ENCODE measurements at regions not wholly inside any gene's neighbourhood (a gene's known extent, or its start where the extent isn't known, plus 50 kb on each side); places are given as distances from the start of the nearest gene placed in this dataset.

- DNase-seq (ENCODE audit: low read depth), result no peak
Observed at GRCh38 chr3:72322264-72322976, 525.8 kb downstream of the SHQ1 start.

DNA sequence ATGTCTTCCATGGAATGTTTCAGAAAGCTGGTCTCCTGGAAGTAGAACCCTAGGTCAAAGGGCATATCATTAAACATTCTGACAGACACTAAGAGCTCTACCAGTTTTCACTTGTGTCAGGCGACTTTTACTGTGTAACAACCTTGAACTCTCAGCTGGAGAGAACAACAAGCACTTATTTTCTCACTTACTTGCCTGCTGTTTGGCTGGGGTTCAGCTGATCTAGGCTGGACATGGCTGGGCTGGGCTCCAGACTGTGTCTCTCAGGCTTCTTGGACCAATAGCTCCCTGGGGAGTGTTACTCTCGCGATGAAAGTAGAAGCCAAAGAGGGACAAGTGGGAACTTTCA is 527.3 kb downstream of the SHQ1 start:
- DNase-seq (ENCODE audit: low read depth), result no peak

GRCh38 chr3:72320095-72320954 is 527.9 kb downstream of the SHQ1 start:
- DNase-seq (ENCODE audit: low read depth), result no peak

- DNase-seq (ENCODE audit: low read depth), result no peak
Observed at GRCh38 chr3:72319194-72320094, 528.8 kb downstream of the SHQ1 start.

- DNase-seq (ENCODE audit: low read depth), result no peak
Observed at GRCh38 chr3:72318504-72319193, 529.6 kb downstream of the SHQ1 start.

DNA sequence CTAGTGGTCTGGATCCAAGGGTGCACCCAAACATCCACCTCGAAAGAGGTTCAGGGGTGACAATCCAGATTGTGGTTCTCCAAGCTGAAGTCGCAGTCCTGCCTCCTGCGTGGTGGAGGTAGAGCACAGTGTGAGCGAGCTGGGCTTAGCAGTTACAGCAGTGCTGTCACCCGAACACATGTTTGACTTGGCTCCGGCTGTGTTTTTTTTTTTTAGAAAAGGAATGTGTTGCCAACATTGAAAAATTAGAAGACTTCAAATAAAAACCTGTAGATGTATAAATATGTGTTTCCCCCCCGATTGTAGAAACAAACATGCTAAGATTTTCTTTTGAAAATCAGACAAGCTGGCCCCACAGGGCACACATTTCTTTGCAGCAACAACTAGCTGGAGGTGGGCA is 530.8 kb downstream of the SHQ1 start:
- DNase-seq (ENCODE audit: low read depth), result no peak

DNA sequence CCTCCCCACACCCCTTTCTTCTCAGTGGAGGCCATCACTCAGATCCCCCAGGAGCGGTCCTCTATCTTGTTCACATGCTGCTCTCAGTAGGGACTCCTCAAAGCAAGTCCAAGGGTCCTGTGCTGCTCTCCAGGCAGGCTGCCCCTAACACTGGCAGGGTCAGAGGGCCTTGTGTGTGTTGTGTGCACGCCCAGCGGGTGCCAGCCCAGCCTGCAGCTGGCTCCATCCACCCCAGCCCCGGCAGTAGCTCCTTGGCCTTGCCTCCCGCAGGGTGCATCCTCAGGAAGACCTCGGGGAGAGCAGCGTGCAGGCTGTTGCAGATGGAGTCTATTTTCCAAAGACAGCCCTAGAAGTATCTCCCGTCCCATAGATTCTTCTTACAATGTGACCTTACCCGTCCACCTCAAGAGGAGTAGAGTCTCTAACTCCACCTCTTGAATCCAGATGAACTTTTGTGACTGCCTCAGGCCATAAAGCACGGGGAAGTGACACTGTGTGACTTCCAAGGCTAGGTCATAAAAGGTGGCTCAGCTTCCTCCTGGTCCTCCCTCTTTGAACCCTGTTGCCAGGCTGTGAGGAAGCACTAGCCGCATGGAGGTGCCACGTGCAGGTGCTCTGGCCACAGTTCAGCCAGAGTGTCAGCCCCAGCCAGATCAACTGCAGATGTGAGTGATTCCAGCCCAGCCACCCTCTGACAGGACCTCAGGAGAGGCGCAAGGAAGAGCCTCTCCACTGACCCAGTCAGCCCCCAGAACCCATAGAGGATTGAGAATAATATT is 531.6 kb downstream of the SHQ1 start:
- no peak for DNase-seq (ENCODE audit: low read depth)

DNA sequence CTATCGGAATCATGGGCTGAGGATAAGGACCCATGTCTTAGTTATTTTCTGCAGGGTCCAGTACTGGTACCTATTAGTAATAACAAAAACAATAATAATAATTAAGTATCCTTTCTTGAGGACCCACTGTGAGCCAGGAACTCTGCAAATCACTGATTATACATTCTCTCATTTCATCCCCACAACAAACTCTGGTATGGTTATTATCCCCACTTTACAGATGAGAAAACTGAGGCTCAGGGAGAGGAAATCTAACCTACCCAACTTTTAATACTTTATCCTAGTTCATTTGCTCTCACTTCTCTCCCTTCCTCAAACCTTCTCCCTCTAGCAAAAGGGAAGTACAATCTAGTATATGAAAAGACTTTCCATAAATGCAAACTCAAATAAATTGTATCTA is 528.4 kb upstream of the PROK2 start:
- no peak for DNase-seq (ENCODE audit: low read depth)

GRCh38 chr3:72312339-72312738 is 527.4 kb upstream of the PROK2 start:
- DNase-seq (ENCODE audit: low read depth), result no peak

- no peak for DNase-seq (ENCODE audit: low read depth)
Observed at GRCh38 chr3:72311425-72311824, 526.5 kb upstream of the PROK2 start.

DNA sequence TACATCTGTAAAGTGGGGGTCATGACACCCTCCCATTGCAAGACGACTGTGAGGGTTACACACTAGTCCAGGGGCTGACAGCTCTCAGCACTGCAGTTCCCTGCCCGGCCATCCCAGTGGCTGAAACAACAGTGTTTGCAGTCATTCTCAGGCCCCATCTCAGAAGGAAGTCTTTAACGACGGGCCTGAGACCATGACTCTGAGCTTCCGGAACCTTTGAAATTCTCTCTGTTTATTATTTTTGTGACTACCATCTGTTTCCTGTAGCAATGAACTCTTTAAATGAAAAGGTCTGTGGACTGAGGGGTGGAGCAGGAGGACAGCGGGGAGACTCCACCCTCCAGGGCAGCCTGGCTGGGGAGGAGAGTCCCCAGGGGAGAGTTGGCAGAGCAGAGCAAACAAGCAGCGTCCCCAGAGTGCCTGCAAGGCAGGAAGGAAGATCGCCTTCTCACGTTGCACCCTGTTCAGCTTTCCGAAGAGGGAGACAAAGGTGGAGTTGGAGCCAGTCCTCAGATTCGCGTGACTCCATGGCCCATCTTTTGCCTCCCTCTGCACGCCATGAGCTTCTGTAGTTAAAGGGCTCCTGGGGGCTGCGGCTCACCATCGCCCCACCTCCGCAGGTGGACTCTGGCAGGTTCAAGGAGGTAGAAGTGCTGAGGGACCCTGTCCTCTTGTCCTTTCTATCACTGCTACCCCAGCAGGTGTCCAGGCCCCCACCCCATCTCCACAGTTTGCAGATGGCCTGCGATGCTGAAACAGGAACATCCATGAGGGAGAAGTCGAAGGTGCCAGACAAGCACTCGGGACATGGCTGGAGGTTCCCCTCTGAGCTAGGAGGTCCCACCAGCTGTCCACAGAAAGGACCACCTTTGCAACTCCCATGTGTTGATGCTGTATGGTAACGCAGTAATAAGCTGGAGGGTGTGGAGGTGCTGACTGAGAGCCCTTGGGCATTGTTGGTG is 525.8 kb upstream of the PROK2 start:
- DNase-seq (ENCODE audit: low read depth), result no peak

DNA sequence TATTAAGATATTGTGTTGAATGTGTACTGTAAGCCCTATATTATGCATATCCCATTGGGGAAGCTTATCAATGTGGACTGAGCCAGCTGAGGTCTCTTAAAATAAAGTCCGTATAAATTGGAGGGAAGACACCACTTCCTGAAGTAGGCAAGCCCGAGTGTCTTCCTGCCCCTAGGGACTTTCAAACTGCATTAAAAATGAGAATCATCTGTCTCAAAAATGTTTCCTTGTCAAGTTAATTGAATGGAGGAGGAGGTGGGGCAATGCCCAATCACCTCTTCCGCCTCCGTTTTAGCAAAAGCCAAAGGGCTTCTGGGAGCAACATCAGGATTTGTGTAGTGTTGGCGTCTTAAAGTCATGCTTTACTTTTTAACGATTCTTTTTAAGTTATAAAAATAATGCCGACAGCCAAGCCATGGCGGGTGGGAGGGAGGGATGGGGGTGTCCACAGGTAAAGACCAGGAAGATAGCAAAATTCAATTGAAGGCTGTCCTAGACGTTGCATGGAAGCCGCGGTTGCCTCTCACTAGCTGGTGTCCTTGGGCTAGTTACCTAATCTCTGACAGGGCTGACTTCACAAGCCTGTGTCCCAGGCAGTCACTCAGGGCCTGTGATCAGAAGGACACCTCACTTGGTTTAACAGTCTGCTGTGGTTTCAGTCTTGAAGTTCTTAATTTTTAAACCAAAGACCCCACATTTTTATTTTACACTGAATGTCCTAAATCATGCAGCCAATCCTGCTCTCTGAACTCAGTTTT is 524.9 kb upstream of the PROK2 start:
- DNase-seq (ENCODE audit: low read depth), result no peak

- no peak for DNase-seq (ENCODE audit: low read depth)
Observed at GRCh38 chr3:72308641-72309040, 523.7 kb upstream of the PROK2 start.

DNA sequence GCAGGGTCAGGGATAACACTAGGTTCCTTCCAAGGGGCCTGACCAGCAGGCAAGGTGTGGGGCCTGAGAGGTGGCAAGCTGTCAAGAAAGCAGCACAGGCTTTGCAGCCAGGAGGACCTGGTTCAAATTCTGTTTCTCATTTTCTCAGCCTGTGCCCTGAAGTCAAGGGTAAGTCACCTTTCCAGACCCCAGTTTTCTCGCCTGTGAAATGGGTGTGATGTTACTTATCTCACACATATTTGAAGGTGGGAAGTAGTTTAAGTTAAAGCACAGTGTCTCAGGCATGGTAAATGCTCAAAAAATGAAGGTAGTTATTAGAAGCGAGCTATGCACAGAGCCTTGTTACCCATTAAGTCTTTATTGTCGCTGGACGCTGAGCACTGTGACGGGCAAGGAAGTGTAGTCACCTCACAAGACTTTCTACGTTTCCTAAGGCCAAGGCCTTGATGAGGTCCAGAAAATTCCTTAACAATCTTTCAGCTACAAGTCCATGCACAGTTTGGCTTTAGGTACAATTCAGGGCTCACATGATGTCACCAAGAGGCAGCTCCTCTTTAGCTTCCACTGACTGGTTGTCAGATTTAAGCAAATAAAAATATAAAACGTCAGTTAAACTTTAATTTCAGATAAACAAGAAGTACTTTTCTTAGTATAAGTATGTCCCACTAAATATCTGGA is 522.6 kb upstream of the PROK2 start:
- no peak for DNase-seq (ENCODE audit: low read depth)

- no peak for DNase-seq (ENCODE audit: low read depth)
Observed at GRCh38 chr3:72306800-72307341, 521.9 kb upstream of the PROK2 start.

GRCh38 chr3:72303926-72304325 is 519.0 kb upstream of the PROK2 start:
- DNase-seq (ENCODE audit: low read depth), result no peak

GRCh38 chr3:72301779-72302178 is 516.8 kb upstream of the PROK2 start:
- DNase-seq (ENCODE audit: low read depth), result no peak

DNA sequence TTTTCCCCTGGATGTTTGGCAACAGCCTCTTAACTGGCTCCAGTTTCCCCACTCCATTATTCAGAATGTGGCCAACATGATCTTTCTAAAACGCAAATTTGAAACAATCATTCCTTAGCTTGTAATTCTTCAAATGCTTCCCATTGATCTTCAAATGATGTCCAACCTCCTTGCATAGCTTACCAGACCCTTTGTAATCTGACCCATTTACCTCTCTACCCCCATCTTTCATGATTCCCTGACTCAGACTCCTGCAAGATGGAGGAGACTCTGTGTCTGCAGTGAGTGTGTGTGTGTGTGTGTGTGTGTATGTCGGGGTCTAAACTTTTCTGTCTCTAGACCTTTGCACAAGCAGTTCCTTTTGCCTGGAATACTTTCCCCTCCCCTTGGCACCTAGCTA is 515.7 kb upstream of the PROK2 start:
- DNase-seq (ENCODE audit: low read depth), result no peak
